Upper lobe of left lung (tissue), 4 donors: ENCODE measurements at regions not wholly inside any gene's neighbourhood (a gene's known extent, or its start where the extent isn't known, plus 50 kb on each side); places are given as distances from the start of the nearest gene placed in this dataset.

Experiments used
- EP300 ChIP-seq, 4 donors: sonication (generic); formaldehyde crosslinking; IDR thresholded peaks; one replicate each; pipeline ENCODE4 v1.5.1; 2017; ENCODE audit warnings: antibody characterized with exemption in 4 of 4, control low read depth in 2 of 4
- POLR2A ChIP-seq, 4 donors: fragments of 450-650 bp; IDR thresholded peaks; one replicate each; pipeline ENCODE4 v1.5.1; 2016 to 2017; ENCODE audit warnings: antibody characterized with exemption in 4 of 4, mild to moderate bottlenecking in 2 of 4
- POLR2AphosphoS5 ChIP-seq, 2 donors: sonication (generic); formaldehyde crosslinking; IDR thresholded peaks; one replicate each; pipeline ENCODE4 v1.5.1; 2017; ENCODE audit warnings: antibody characterized with exemption in 2 of 2
- TF ChIP-seq, protein P1 (sequence below), 6 experiments: fragments of 450-650 bp in 4 of 6; fragments of 200-600 bp in 2 of 6; sonication (generic) in 2 of 6; IDR thresholded peaks; one replicate each; pipeline ENCODE4 v1.5.1; 2016 to 2019; ENCODE audit warnings: antibody characterized with exemption in 6 of 6

DNA sequence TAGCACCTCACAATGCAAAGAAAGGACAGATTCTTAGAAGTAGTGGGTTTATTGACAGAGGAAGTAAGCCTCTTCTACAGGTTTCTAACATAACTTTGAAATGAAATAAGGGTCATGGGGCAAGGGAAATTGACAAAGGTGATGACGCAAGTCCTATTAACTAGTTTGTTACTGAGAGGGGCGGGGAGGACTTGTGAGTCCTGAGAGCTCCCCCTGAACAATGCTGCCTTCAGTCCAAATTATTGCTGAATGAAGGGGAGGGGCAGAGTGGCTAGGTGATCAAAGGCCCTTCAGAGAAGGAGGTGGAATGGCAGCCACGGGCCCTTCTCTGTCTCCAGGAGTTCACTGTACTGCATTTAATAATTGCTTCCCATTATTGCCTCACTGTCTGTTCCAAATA lies 390.0 kb downstream of the MEIS1 start:
- TF ChIP-seq, protein P1, sequence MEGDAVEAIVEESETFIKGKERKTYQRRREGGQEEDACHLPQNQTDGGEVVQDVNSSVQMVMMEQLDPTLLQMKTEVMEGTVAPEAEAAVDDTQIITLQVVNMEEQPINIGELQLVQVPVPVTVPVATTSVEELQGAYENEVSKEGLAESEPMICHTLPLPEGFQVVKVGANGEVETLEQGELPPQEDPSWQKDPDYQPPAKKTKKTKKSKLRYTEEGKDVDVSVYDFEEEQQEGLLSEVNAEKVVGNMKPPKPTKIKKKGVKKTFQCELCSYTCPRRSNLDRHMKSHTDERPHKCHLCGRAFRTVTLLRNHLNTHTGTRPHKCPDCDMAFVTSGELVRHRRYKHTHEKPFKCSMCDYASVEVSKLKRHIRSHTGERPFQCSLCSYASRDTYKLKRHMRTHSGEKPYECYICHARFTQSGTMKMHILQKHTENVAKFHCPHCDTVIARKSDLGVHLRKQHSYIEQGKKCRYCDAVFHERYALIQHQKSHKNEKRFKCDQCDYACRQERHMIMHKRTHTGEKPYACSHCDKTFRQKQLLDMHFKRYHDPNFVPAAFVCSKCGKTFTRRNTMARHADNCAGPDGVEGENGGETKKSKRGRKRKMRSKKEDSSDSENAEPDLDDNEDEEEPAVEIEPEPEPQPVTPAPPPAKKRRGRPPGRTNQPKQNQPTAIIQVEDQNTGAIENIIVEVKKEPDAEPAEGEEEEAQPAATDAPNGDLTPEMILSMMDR (IDR thresholded peaks at IDR 0.05), result no peak
- no peak for TF ChIP-seq POLR2A (IDR thresholded peaks at IDR 0.05)
- no peak for TF ChIP-seq POLR2AphosphoS5 (IDR thresholded peaks at IDR 0.05)
- no peak for TF ChIP-seq EP300 (IDR thresholded peaks at IDR 0.05)
